ENCODE measurements at regions not wholly inside any gene's neighbourhood (a gene's known extent, or its start where the extent isn't known, plus 50 kb on each side); places are given as distances from the start of the nearest gene placed in this dataset.

- DNase-seq (ENCODE audit: low spot score) = no peak
Observed at GRCh38 chr1:193625255-193625654, 438.8 kb upstream of the B3GALT2 start.

GRCh38 chr1:193619911-193620310 is 433.5 kb upstream of the B3GALT2 start:
- no peak for DNase-seq (ENCODE audit: low spot score)

- DNase-seq (ENCODE audit: low spot score) = no peak
Observed at GRCh38 chr1:193614817-193615216, 428.4 kb upstream of the B3GALT2 start.

GRCh38 chr1:193614275-193614674 is 427.9 kb upstream of the B3GALT2 start:
- DNase-seq (ENCODE audit: low spot score) = no peak

DNA sequence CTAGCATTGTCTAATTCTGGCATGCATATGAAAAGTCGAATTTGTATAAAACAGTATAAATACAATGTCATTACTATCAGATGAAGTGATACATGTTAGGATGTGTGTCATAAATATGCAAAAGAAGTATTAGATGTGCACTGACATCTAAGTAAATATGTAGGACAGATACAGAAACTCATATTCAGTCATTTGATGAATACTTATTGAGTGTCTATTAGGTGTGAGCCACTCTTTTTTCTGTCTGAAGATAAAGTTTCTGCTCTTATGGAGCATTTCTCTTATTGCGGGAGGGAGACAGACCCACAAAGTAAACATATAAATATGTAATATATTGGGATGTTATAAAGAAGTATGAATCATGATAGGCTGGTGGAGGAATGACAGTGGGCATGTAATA is 426.6 kb upstream of the B3GALT2 start:
- no peak for DNase-seq (ENCODE audit: low spot score)

GRCh38 chr1:193609592-193609991 is 423.2 kb upstream of the B3GALT2 start:
- no peak for DNase-seq (ENCODE audit: low spot score)

DNA sequence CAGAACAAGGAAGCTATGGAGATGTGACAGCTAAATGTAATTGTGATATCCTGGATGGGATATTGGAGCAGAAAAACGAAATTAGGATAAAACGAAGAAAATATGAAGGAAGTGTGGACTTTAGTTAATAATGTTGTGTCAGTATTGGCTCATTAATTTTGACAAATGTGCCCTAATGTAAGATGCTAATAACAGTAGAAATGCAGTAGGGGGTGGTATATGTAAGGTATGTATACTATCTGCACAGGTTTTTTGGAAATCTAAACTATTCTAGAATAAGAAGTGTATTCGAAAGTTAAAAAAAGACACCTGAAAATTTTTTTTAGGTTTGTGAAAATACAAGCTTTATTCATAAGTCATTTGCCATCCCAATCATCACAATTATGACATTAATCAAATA is 421.4 kb upstream of the B3GALT2 start:
- DNase-seq (ENCODE audit: low spot score) = no peak

DNA sequence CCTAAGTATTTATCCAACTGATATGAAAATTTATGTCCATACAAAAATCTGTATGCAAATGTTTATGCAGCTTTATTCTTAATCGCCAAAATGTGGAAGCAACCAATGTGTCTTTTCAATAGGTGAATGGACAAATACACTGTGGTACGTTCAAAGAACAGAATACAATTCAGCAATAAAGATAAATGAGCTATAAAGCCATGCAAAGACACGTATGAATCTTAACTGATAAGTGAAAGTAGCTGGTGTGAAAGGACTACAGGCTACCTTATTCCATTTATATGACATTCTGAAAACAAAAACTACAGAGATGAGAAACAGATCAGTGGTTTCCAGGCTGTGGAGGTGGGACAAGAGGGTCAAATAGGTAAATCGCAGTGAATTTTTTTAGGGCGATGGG is 419.6 kb upstream of the B3GALT2 start:
- no peak for DNase-seq (ENCODE audit: low spot score)

DNA sequence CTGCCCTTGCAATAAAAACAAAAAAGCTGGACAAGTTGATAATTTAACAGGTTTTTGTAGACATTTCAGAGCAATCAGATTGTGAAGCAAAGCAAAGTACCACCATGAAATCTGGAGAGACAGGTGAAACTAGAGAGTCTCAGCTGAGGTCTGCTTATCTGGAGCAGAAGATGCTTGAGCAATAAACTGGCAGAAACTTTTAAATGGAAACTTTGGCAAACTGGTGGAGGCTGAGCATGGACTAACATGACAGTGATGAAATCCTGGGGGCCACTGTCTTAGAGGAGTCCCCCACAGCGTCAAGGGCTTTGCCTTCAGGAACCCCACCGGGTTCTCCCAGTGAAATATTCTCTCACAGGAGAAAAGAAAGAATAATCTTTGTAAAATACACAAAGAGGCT is 416.3 kb upstream of the B3GALT2 start:
- no peak for DNase-seq (ENCODE audit: low spot score)

DNA sequence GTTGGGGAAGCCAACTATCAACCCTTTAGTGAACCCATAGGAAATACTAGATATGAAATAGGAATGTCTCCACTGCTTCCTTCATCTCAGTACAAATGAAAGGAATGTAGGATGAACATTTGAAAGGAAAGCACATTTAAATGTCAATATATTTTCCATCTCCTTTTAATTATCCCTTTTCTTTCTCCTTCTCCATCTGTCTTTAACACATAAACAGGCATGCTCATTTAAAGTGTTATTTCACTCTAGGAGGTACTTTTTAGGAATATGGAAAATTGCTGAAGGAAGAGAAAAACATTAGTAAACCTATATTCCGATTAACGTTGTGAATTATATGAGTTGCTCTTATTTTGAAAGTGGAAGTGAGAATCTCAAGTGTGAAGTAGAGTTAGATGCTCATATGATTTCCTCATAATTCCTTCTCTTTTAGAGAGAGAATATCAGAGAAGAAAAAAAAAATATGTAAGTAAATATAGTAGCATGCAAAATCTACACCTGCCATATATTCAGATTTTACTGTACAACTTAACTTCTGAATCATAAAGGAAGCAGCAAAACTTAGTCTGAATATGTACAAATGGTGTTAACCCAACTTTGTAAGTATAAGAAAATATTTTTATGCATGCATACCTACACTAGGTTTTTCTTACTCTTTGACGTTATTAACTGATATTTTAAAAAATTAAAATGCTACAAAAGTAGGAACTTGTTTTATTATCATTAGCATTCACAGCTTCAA is 406.9 kb upstream of the B3GALT2 start:
- no peak for DNase-seq (ENCODE audit: low spot score)

- DNase-seq (ENCODE audit: low spot score) = no peak
Observed at GRCh38 chr1:193592317-193592716, 405.9 kb upstream of the B3GALT2 start.

- DNase-seq (ENCODE audit: low spot score) = no peak
Observed at GRCh38 chr1:193590102-193590501, 403.7 kb upstream of the B3GALT2 start.

DNA sequence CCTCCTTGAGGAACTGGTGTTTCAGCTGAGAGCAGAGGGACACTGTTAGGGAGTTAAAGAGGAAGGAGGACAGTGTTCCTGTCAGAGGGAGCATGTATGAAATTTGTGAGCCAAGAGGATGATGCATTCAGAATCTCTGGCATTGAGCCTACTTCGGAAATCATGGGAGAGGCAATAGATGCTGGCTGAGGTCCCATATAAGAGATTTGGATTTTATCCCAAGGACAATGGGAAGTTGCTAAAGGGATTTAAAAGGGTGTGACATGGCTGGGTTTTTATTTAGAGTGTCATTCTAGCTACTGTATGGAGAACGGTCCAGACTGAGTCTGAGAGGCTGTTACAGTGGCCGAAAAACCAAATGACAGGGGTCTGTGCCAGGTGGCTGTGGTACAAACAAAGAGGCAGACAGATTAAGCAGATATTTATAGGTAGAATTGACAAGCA is 403.2 kb upstream of the B3GALT2 start:
- DNase-seq (ENCODE audit: low spot score) = no peak

- no peak for DNase-seq (ENCODE audit: low spot score)
Observed at GRCh38 chr1:193588311-193589082, 402.1 kb upstream of the B3GALT2 start.

DNA sequence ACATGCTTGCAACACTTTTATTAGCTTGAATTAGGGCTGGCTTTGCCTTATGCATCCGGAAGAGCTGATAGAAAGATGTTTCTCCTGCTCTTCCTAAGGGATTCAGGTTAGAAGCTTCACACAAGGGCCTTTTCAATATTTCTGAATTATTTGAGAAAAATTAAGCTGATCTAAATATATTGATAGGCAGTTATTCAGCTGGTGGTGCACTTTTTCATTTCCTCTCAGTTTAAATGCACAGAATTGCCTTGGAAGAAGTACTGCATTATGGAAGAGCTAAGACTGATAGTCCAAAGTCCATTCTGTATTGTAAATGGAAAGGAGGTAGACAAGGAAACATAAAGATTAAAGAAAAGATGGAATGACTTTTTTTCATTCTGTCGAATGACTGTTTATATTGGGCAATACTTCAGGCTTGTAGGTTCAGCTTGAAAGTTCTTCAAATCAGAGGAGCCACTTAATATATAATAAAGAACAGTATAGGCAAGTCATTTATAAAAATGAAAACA is 398.4 kb upstream of the B3GALT2 start:
- no peak for DNase-seq (ENCODE audit: low spot score)

DNA sequence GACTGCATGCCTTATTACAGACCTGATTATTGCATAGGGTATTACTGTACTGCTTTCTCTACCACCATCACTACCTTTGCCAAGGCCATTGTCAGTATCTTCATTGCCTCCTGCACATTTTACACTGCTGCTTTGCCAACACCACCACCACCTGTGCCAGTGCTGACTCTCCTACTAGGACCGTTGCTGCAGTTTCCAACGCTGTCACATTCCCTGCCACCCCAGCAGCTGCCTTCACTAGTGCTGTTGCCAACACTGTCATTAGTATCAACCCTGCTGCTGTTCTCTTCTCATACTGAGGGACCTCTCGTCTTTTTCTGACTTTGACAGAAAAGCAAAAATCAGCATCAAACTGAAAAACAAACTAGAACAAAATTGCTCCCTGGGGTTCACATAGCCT is 394.9 kb upstream of the B3GALT2 start:
- no peak for DNase-seq (ENCODE audit: low spot score)

DNA sequence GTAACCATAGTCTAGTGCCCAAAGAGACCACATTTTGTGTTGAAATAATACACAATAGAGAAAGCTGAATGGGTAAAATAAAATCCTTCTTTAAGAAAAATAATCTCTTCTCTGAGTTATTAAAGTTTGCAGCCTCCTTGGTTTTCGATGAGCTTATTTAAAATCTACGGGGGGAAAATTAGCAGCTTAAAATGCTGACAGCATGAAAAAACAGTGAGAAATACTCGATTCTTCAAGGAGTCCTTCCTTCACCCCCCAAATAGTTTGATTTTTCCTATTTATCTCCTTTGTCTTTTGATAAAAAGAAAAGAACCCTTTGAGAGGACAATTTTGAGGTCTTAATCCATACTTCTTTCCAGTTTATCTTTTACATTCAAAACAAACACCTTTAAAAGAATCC is 394.0 kb upstream of the B3GALT2 start:
- no peak for DNase-seq (ENCODE audit: low spot score)

GRCh38 chr1:193579323-193579722 is 392.9 kb upstream of the B3GALT2 start:
- no peak for DNase-seq (ENCODE audit: low spot score)

GRCh38 chr1:193574913-193575312 is 388.5 kb upstream of the B3GALT2 start:
- no peak for DNase-seq (ENCODE audit: low spot score)

- no peak for DNase-seq (ENCODE audit: low spot score)
Observed at GRCh38 chr1:193569983-193570269, 383.5 kb upstream of the B3GALT2 start.

GRCh38 chr1:193569096-193569982 is 382.9 kb upstream of the B3GALT2 start:
- no peak for DNase-seq (ENCODE audit: low spot score)

DNA sequence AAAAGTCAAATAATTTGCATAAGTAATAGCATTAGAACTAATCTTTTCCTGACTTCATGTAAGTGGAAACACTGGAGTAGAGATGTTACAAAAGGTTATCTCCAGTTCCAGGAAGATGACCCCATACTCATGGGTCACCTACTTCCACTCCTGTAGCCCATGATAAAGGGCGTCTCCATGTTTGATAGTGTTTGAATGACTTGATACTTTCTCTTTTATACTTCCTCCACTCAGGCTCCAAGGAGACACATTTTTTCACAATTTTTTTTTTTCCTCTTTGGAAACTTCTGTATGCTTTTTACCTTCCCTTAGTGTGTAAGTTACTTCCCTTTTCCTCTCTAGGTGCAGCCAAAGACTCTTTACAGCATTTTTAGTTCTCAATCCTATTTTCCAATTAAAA is 382.1 kb upstream of the B3GALT2 start:
- DNase-seq (ENCODE audit: low spot score) = no peak
